Stomach (tissue), 8 donors: ENCODE measurements at regions not wholly inside any gene's neighbourhood (a gene's known extent, or its start where the extent isn't known, plus 50 kb on each side); places are given as distances from the start of the nearest gene placed in this dataset.

ENCODE experiments used
- DNase-seq, 2 donors: peaks; one replicate each; pipeline versions ENCODE4 v3.0.0 to v3.0.0-alpha.2; 2013 to 2019
- H3K27ac ChIP-seq, 5 donors: fragments of 200-600 bp in 4 of 5; sonication (generic) in 4 of 5; one replicate each; pipeline ENCODE4 v1.5.1; 2013 to 2019; ENCODE audit warnings: mild to moderate bottlenecking in 1 of 5, moderate library complexity in 1 of 5
- H3K27me3 ChIP-seq, 3 donors: fragments of 200-600 bp; sonication (generic); one replicate each; pipeline ENCODE4 v1.5.1; 2017 to 2019; ENCODE audit warnings: mixed run types in 1 of 3
- H3K36me3 ChIP-seq, 4 donors: fragments of 200-600 bp; sonication (generic); 1 replicate in 3 of 4; 2 replicates in 1 of 4; pipeline ENCODE4 v1.5.1; 2016 to 2019
- H3K4me1 ChIP-seq, 4 donors: fragments of 200-600 bp; sonication (generic); one replicate each; pipeline ENCODE4 v1.5.1; 2016 to 2019
- H3K4me3 ChIP-seq, 4 donors: fragments of 200-600 bp; sonication (generic) in 3 of 4; one replicate each; pipeline ENCODE4 v1.5.1; 2016 to 2019; ENCODE audit warnings: mild to moderate bottlenecking in 1 of 4
- H3K9me3 ChIP-seq, 4 donors: fragments of 200-600 bp; sonication (generic); one replicate each; pipeline ENCODE4 v1.5.1; 2016 to 2019
- EP300 ChIP-seq: sonication (generic); formaldehyde crosslinking; IDR thresholded peaks from one replicate; pipeline ENCODE4 v1.6.1; 2017; ENCODE audit warnings: antibody characterized with exemption
- POLR2A ChIP-seq, 4 donors: fragments of 450-650 bp; IDR thresholded peaks; one replicate each; pipeline ENCODE4 v1.6.1; 2016; ENCODE audit warnings: antibody characterized with exemption in 4 of 4, control low read depth in 2 of 4, mild to moderate bottlenecking in 1 of 4, moderate library complexity in 1 of 4
- POLR2AphosphoS5 ChIP-seq, 3 donors: sonication (generic); formaldehyde crosslinking; IDR thresholded peaks; one replicate each; pipeline ENCODE4 v1.6.1; 2016; ENCODE audit warnings: antibody characterized with exemption in 3 of 3
- WGBS, 5 donors: extraction: QIAGEN DNeasy Blood & Tissue Kit in 3 of 5; methylation state at CpG; one replicate each; pipeline versions ENCODE4 v1.1.5 to v1.1.7; 2013 to 2018; 5-methylcytosine and 5-hydroxymethylcytosine counted together
- intact Hi-C: fragments of 100-400 bp; cut with DNase I; formaldehyde crosslinking; loops from one replicate; pipeline ENCODE4 v1.15.1; 2023; ENCODE audit warnings: low total_unique reads
- TF ChIP-seq, protein P1 (sequence below), 7 experiments: fragments of 450-650 bp in 4 of 7; fragments of 200-600 bp in 3 of 7; sonication (generic) in 3 of 7; IDR thresholded peaks; one replicate each; pipeline ENCODE4 v1.5.1; 2016 to 2019; ENCODE audit warnings: antibody characterized with exemption in 7 of 7, control low read depth in 2 of 7, mild to moderate bottlenecking in 1 of 7
- donor health status: healthy with polysubstance abuse.
- donor health status: Bipolar disorder and iron deficiency.
- donor health status: healthy.

- 12 to 70% (median 33%) methylated on average over 1 of the region's 1 CpG for WGBS, 5 donors
- no peak for TF ChIP-seq EP300
- TF ChIP-seq, protein P1, sequence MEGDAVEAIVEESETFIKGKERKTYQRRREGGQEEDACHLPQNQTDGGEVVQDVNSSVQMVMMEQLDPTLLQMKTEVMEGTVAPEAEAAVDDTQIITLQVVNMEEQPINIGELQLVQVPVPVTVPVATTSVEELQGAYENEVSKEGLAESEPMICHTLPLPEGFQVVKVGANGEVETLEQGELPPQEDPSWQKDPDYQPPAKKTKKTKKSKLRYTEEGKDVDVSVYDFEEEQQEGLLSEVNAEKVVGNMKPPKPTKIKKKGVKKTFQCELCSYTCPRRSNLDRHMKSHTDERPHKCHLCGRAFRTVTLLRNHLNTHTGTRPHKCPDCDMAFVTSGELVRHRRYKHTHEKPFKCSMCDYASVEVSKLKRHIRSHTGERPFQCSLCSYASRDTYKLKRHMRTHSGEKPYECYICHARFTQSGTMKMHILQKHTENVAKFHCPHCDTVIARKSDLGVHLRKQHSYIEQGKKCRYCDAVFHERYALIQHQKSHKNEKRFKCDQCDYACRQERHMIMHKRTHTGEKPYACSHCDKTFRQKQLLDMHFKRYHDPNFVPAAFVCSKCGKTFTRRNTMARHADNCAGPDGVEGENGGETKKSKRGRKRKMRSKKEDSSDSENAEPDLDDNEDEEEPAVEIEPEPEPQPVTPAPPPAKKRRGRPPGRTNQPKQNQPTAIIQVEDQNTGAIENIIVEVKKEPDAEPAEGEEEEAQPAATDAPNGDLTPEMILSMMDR (IDR thresholded peaks at IDR 0.05) = no peak
- no peak for TF ChIP-seq POLR2AphosphoS5 (IDR thresholded peaks at IDR 0.05)
- TF ChIP-seq POLR2A (IDR thresholded peaks at IDR 0.05) = no peak
- intact Hi-C loops = no loop called here
- no peak overlapping the region for H3K4me3 ChIP-seq
- no peaks in the 10 kb centered on the region for H3K4me1 ChIP-seq
- H3K9me3 ChIP-seq = no peaks in the 10 kb centered on the region
- no peak for DNase-seq
- H3K27ac ChIP-seq = no peak overlapping the region
- no peaks in the 10 kb centered on the region for H3K27me3 ChIP-seq
- no peaks in the 10 kb centered on the region for H3K36me3 ChIP-seq
Observed at GRCh38 chr13:90899416-90899815, 448.1 kb upstream of the MIR17HG start.

DNA sequence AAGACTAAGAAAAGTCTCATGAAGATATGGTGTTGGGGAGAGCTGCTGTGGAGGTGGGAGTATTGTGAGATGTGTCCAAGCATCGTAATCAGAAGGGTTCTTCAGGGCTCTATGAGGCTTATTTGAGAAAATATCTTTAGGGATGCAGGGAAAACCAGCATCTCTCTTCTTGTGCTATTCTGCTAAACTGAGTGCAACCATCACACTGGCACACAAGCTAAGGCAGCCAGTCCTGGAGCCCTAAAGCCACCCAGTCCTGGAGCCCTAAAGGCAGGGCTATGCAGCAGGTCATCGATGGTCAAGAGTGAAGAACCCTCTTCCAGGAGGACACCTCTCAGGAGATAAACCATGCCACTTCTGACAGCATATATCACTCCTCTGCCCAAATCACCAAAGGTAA is 445.2 kb upstream of the MIR17HG start:
- H3K27ac ChIP-seq = no peak overlapping the region
- WGBS, 5 donors = 71 to 82% (median 74%) methylated on average over 2 of the region's 2 CpGs
- no peak overlapping the region for H3K4me3 ChIP-seq
- H3K27me3 ChIP-seq = no peaks in the 10 kb centered on the region
- no peak for TF ChIP-seq POLR2AphosphoS5 (IDR thresholded peaks at IDR 0.05)
- TF ChIP-seq, protein P1 (IDR thresholded peaks at IDR 0.05) = no peak
- TF ChIP-seq POLR2A (IDR thresholded peaks at IDR 0.05) = no peak
- TF ChIP-seq EP300 = no peak
- DNase-seq = no peak
- no peaks in the 10 kb centered on the region for H3K36me3 ChIP-seq
- H3K9me3 ChIP-seq = peaks cover 0 to 6% (median 2%) of the 10 kb centered on the region in 4 donors
- no peaks in the 10 kb centered on the region for H3K4me1 ChIP-seq
- intact Hi-C loops = no loop called here

DNA sequence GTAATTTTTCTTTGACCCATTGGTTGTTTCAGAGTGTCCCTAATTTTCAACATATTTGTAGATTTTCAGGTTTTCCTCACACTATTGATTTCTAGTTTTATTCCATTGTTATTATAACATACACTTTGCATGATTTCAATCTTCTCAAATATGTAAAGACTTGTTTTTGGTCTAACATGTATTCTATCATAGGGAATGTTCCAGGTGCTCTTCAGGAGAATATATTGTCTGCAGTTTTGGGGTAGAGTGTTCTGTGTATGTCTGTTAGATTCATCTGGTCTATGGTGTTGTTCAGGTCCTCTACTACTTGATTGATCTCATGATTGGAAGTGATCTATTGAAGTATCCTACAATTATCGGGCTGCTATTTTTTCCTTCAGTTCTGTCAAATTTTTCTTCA is 440.9 kb upstream of the MIR17HG start:
- Histone ChIP-seq H3K27ac (no peak overlapping the region), H3K36me3 (no peaks in the 10 kb centered on the region), H3K4me1 (no peaks in the 10 kb centered on the region), H3K9me3 (peaks cover 0 to 15% (median 4%) of the 10 kb centered on the region in 4 donors), H3K27me3 (no peaks in the 10 kb centered on the region), H3K4me3 (no peak overlapping the region)
- intact Hi-C loops = no loop called here
- no peak for TF ChIP-seq POLR2A (IDR thresholded peaks at IDR 0.05)
- TF ChIP-seq, protein P1 (IDR thresholded peaks at IDR 0.05) = no peak
- TF ChIP-seq EP300 = no peak
- TF ChIP-seq POLR2AphosphoS5 (IDR thresholded peaks at IDR 0.05) = no peak
- no peak for DNase-seq
- 91 to 100% (median 95%) methylated on average over 1 of the region's 1 CpG for WGBS, 5 donors

GRCh38 chr13:90908792-90909191 is 438.7 kb upstream of the MIR17HG start:
- Histone ChIP-seq H3K4me1 (no peaks in the 10 kb centered on the region), H3K27ac (no peak overlapping the region), H3K36me3 (no peaks in the 10 kb centered on the region), H3K9me3 (peaks cover 0 to 15% (median 4%) of the 10 kb centered on the region in 4 donors), H3K27me3 (no peaks in the 10 kb centered on the region), H3K4me3 (no peak overlapping the region)
- no peak for DNase-seq
- 48 to 72% (median 62%) methylated on average over 2 of the region's 2 CpGs for WGBS, 5 donors
- TF ChIP-seq POLR2AphosphoS5 (IDR thresholded peaks at IDR 0.05) = no peak
- no peak for TF ChIP-seq EP300
- TF ChIP-seq, protein P1 (IDR thresholded peaks at IDR 0.05) = no peak
- TF ChIP-seq POLR2A (IDR thresholded peaks at IDR 0.05) = no peak
- intact Hi-C loops = no loop called here
